Left lung (tissue), 4 donors: ENCODE measurements at regions not wholly inside any gene's neighbourhood (a gene's known extent, or its start where the extent isn't known, plus 50 kb on each side); places are given as distances from the start of the nearest gene placed in this dataset.

ENCODE experiments used
- ATAC-seq: fragments of 200-7000 bp; cut with Tn5 transposase; one replicate; pipeline ENCODE4 v1.9.1; 2020; ENCODE audit warnings: moderate library complexity
- DNase-seq, 4 donors: peaks; one replicate each; pipeline ENCODE4 v3.0.0-alpha.2; 2013 to 2020
- H3K27ac ChIP-seq, 2 donors: fragments of 200-600 bp; sonication (generic) in 1 of 2; one replicate each; pipeline versions ENCODE4 v1.5.0 to v1.8.0; 2020 to 2021
- H3K27me3 ChIP-seq, 2 donors: fragments of 200-600 bp; sonication (generic) in 1 of 2; one replicate each; pipeline versions ENCODE4 v1.5.0 to v1.8.0; 2020 to 2021
- H3K36me3 ChIP-seq, 2 donors: fragments of 200-600 bp; sonication (generic) in 1 of 2; one replicate each; pipeline versions ENCODE4 v1.5.0 to v1.8.0; 2020 to 2021
- H3K4me1 ChIP-seq, 2 donors: fragments of 200-600 bp; one replicate each; pipeline ENCODE4 v1.8.0; 2021
- H3K4me3 ChIP-seq, 2 donors: fragments of 200-600 bp; sonication (generic) in 1 of 2; one replicate each; pipeline versions ENCODE4 v1.5.0 to v1.8.0; 2020 to 2021; ENCODE audit warnings: mild to moderate bottlenecking in 1 of 2
- H3K9me3 ChIP-seq, 2 donors: fragments of 200-600 bp; sonication (generic) in 1 of 2; one replicate each; pipeline versions ENCODE4 v1.5.0 to v1.8.0; 2020 to 2021
- intact Hi-C, 2 donors: fragments of 100-400 bp; cut with DNase I; formaldehyde crosslinking; loops; one replicate each; pipeline versions ENCODE4 v1.11.2 to v1.14.2; 2022
- TF ChIP-seq, protein P1 (sequence below), 2 donors: fragments of 200-600 bp; sonication (generic) in 1 of 2; IDR thresholded peaks; one replicate each; pipeline versions ENCODE4 v1.5.0 to v1.8.0; 2021; ENCODE audit warnings: antibody characterized with exemption in 2 of 2
- donor health status: DM: no; HTN: yes; CAD: no.
- donor health status: DM: no; HTN: no; CAD: no.

GRCh38 chr2:122905431-122905830 lies 1119.7 kb upstream of the CNTNAP5 start:
- DNase-seq (peak in 2 of 4 donors; percentile 4 to 21), ATAC-seq (no peak)
- no peaks in the 10 kb centered on the region for H3K27me3 ChIP-seq
- TF ChIP-seq, protein P1, sequence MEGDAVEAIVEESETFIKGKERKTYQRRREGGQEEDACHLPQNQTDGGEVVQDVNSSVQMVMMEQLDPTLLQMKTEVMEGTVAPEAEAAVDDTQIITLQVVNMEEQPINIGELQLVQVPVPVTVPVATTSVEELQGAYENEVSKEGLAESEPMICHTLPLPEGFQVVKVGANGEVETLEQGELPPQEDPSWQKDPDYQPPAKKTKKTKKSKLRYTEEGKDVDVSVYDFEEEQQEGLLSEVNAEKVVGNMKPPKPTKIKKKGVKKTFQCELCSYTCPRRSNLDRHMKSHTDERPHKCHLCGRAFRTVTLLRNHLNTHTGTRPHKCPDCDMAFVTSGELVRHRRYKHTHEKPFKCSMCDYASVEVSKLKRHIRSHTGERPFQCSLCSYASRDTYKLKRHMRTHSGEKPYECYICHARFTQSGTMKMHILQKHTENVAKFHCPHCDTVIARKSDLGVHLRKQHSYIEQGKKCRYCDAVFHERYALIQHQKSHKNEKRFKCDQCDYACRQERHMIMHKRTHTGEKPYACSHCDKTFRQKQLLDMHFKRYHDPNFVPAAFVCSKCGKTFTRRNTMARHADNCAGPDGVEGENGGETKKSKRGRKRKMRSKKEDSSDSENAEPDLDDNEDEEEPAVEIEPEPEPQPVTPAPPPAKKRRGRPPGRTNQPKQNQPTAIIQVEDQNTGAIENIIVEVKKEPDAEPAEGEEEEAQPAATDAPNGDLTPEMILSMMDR (IDR thresholded peaks at IDR 0.05), result no peak
- H3K9me3 ChIP-seq, result no peaks in the 10 kb centered on the region
- intact Hi-C loops, result no loop called here
- H3K27ac ChIP-seq, result no peak overlapping the region
- no peaks in the 10 kb centered on the region for H3K36me3 ChIP-seq
- H3K4me3 ChIP-seq, result no peak overlapping the region
- no peaks in the 10 kb centered on the region for H3K4me1 ChIP-seq

- H3K9me3 ChIP-seq, result no peaks in the 10 kb centered on the region
- H3K4me1 ChIP-seq, result no peaks in the 10 kb centered on the region
- H3K36me3 ChIP-seq, result no peaks in the 10 kb centered on the region
- no peaks in the 10 kb centered on the region for H3K27me3 ChIP-seq
- no peak for DNase-seq
- ATAC-seq, result no peak
- TF ChIP-seq, protein P1 (IDR thresholded peaks at IDR 0.05), result no peak
- H3K27ac ChIP-seq, result no peak overlapping the region
- no peak overlapping the region for H3K4me3 ChIP-seq
- intact Hi-C loops, result no loop called here
Measured at GRCh38 chr2:122908159-122908558, 1116.9 kb upstream of the CNTNAP5 start.

DNA sequence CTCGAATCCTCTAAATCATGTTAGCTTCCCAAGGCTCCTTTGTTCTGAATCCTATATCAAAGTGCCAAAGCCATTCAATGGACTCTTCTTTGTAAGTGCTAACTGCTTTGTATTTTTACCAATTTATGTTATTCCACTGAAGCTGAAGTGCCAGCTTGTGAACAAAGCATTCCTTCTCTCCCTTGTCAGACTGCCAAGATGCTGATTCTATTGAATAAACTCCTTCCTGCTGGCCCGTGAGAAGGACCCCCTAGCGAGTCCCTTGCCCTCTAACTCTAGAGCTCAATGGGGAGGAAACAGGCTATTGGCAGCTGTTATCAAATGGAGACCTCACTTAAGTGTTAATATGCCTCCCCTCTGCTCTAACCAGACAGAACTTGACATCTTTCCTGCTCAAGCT lies 1097.9 kb upstream of the CNTNAP5 start:
- TF ChIP-seq, protein P1 (IDR thresholded peaks at IDR 0.05), result no peak
- intact Hi-C loops, result no loop called here
- ATAC-seq, result no peak

GRCh38 chr2:122927710-122928557 lies 1097.2 kb upstream of the CNTNAP5 start:
- ATAC-seq (no peak), DNase-seq (no peak)
- no peak overlapping the region for H3K27ac ChIP-seq
- no peaks in the 10 kb centered on the region for H3K27me3 ChIP-seq
- no peaks in the 10 kb centered on the region for H3K4me1 ChIP-seq
- H3K4me3 ChIP-seq, result no peak overlapping the region
- intact Hi-C loops, result no loop called here
- TF ChIP-seq, protein P1 (IDR thresholded peaks at IDR 0.05), result no peak
- H3K9me3 ChIP-seq, result peaks cover 0 to 41% of the 10 kb centered on the region in 2 donors
- H3K36me3 ChIP-seq, result no peaks in the 10 kb centered on the region

More for the DNA sequence above, 1097.9 kb upstream of the CNTNAP5 start:
- peaks cover 0 to 42% of the 10 kb centered on the region in 2 donors for H3K9me3 ChIP-seq
- DNase-seq, result no peak
- H3K4me1 ChIP-seq, result no peaks in the 10 kb centered on the region
- H3K4me3 ChIP-seq, result no peak overlapping the region
- H3K27me3 ChIP-seq, result no peaks in the 10 kb centered on the region
- no peak overlapping the region for H3K27ac ChIP-seq
- no peaks in the 10 kb centered on the region for H3K36me3 ChIP-seq

DNA sequence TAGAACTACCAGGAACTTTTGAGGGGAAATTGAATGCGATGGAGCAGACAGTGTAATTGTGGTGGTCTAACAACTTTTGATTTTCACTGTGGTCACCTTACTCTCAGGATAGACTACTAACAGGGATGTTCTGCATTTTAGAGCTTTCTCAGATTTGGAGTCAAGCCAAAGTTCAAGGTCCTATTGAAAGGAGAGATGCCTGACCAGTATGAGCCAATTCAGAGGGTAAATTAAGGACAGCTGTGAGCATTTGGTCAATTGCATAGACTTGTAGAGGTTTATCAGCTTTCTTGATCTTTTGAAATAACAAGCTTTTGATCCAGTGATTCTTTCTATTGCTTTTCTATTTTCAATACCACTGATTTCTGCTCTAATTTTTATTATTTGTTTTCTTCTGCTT lies 1095.7 kb upstream of the CNTNAP5 start:
- Histone ChIP-seq H3K4me3 (no peak overlapping the region), H3K27ac (no peak overlapping the region), H3K27me3 (no peaks in the 10 kb centered on the region), H3K36me3 (no peaks in the 10 kb centered on the region), H3K4me1 (no peaks in the 10 kb centered on the region), H3K9me3 (peaks cover 0 to 27% of the 10 kb centered on the region in 2 donors)
- TF ChIP-seq, protein P1 (IDR thresholded peaks at IDR 0.05), result no peak
- no peak for DNase-seq
- ATAC-seq, result no peak
- intact Hi-C loops, result no loop called here
